ENCODE measurements at regions not wholly inside any gene's neighbourhood (a gene's known extent, or its start where the extent isn't known, plus 50 kb on each side); places are given as distances from the start of the nearest gene placed in this dataset.
"Not testable (repeated sequence)": the region's sequence is repeated elsewhere in the genome, so short reads cannot be mapped to it uniquely, and the experiment has no call there.

- no peaks in the 10 kb centered on the region for H3K27me3 ChIP-seq
- H3K4me3 ChIP-seq: no peak overlapping the region
- TF ChIP-seq POLR2A (IDR thresholded peaks at IDR 0.05): no peak
- TF ChIP-seq CTCF (IDR thresholded peaks at IDR 0.05): no peak
- peaks cover 0 to 8% of the 10 kb centered on the region in 2 donors for H3K4me1 ChIP-seq
- no peak for DNase-seq
- H3K36me3 ChIP-seq: no peaks in the 10 kb centered on the region
- intact Hi-C loops (cut with DNase I; ENCODE audit: low total_unique reads): no loop called here
- H3K9me3 ChIP-seq: no peaks in the 10 kb centered on the region
- peak overlapping the region; percentile 36 to 50 for H3K27ac ChIP-seq
Observed at GRCh38 chr16:77500934-77501664, 66.3 kb upstream of the ADAMTS18 start.

- Histone ChIP-seq H3K27me3 (no peaks in the 10 kb centered on the region), H3K36me3 (no peaks in the 10 kb centered on the region), H3K4me3 (no peak overlapping the region), H3K27ac (peak overlapping the region in 1 of 2 donors; percentile 36), H3K9me3 (no peaks in the 10 kb centered on the region), H3K4me1 (peaks cover 0 to 8% of the 10 kb centered on the region in 2 donors)
- no peak for DNase-seq
- TF ChIP-seq POLR2A (IDR thresholded peaks at IDR 0.05): no peak
- TF ChIP-seq CTCF (IDR thresholded peaks at IDR 0.05): no peak
- intact Hi-C loops (cut with DNase I; ENCODE audit: low total_unique reads): no loop called here
Observed at GRCh38 chr16:77502448-77502847, 67.6 kb upstream of the ADAMTS18 start.

GRCh38 chr16:77506492-77506891 lies 71.7 kb upstream of the ADAMTS18 start:
- intact Hi-C loops (cut with DNase I; ENCODE audit: low total_unique reads); H3K27me3 ChIP-seq; H3K27ac ChIP-seq; H3K4me1 ChIP-seq; H3K4me3 ChIP-seq; H3K9me3 ChIP-seq; H3K36me3 ChIP-seq; DNase-seq: not testable (repeated sequence)

- no peak for DNase-seq
- Histone ChIP-seq H3K36me3 (no peaks in the 10 kb centered on the region), H3K27ac (no peak overlapping the region), H3K4me1 (no peaks in the 10 kb centered on the region), H3K4me3 (no peak overlapping the region), H3K9me3 (no peaks in the 10 kb centered on the region), H3K27me3 (no peaks in the 10 kb centered on the region)
- no peak for TF ChIP-seq CTCF (IDR thresholded peaks at IDR 0.05)
- no peak for TF ChIP-seq POLR2A (IDR thresholded peaks at IDR 0.05)
- intact Hi-C loops (cut with DNase I; ENCODE audit: low total_unique reads): no loop called here
Observed at GRCh38 chr16:77509051-77509450, 74.2 kb upstream of the ADAMTS18 start.

- no peaks in the 10 kb centered on the region for H3K27me3 ChIP-seq
- H3K9me3 ChIP-seq: no peaks in the 10 kb centered on the region
- no peak overlapping the region for H3K27ac ChIP-seq
- H3K36me3 ChIP-seq: no peaks in the 10 kb centered on the region
- intact Hi-C loops (cut with DNase I; ENCODE audit: low total_unique reads): no loop called here
- no peak overlapping the region for H3K4me3 ChIP-seq
- no peak for TF ChIP-seq CTCF (IDR thresholded peaks at IDR 0.05)
- no peak for TF ChIP-seq POLR2A (IDR thresholded peaks at IDR 0.05)
- H3K4me1 ChIP-seq: no peaks in the 10 kb centered on the region
- DNase-seq: no peak
Observed at GRCh38 chr16:77509796-77510195, 75.0 kb upstream of the ADAMTS18 start.

GRCh38 chr16:77511053-77511452 lies 76.2 kb upstream of the ADAMTS18 start:
- Histone ChIP-seq H3K9me3 (no peaks in the 10 kb centered on the region), H3K36me3 (no peaks in the 10 kb centered on the region), H3K4me3 (no peak overlapping the region), H3K27me3 (no peaks in the 10 kb centered on the region), H3K27ac (no peak overlapping the region), H3K4me1 (no peaks in the 10 kb centered on the region)
- DNase-seq: no peak
- intact Hi-C loops (cut with DNase I; ENCODE audit: low total_unique reads): no loop called here
- TF ChIP-seq CTCF (IDR thresholded peaks at IDR 0.05) (no peak), POLR2A (IDR thresholded peaks at IDR 0.05) (no peak)
